NCI-H128 (cell line): ENCODE measurements at regions not wholly inside any gene's neighbourhood (a gene's known extent, or its start where the extent isn't known, plus 50 kb on each side); places are given as distances from the start of the nearest gene placed in this dataset.
"Not testable (repeated sequence)": the region's sequence is repeated elsewhere in the genome, so short reads cannot be mapped to it uniquely, and the experiment has no call there.

ENCODE experiments used
- DNase-seq: peaks from one replicate; lab custom pipeline; 2025; ENCODE audit not compliant: unreplicated experiment; lab: John Stamatoyannopoulos, UW

DNA sequence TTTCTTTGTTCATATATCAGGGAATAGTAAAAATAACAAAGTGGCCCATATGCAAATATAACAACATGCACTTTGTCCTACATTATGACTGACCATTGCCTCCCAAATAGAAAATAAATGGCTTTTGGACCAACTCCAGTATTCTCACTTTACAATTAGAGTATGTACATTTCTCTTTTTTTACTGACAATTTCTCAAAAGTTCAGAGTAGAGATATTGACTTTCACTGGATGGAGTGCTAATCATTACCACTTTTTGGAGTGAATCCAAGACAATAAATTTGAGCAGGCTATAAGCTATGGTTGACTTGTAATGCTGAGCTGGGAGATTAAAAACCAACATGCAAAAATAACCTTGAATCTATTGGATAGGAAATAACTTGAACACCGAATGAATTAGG is 987.4 kb downstream of the SUCLG1 start:
- DNase-seq = peak; percentile 74

DNA sequence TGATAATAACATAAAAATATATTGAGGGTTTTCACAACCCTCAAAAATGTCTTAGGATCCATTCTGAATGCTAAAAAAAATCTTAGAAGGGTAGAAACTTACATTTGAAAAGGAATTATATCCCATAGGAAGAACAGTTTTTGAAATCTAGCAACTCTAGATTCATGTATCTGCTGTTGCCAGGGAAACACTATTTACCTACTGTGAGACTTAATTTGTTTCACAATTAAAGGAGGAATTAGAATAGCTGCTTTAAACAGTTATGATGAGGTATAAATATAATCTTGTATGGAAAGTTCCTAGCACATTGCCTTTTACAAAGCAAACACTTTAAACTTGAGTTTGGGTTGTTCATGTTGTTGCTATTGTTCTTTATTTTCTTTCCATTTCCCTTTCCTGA is 988.2 kb downstream of the SUCLG1 start:
- no peak for DNase-seq

DNA sequence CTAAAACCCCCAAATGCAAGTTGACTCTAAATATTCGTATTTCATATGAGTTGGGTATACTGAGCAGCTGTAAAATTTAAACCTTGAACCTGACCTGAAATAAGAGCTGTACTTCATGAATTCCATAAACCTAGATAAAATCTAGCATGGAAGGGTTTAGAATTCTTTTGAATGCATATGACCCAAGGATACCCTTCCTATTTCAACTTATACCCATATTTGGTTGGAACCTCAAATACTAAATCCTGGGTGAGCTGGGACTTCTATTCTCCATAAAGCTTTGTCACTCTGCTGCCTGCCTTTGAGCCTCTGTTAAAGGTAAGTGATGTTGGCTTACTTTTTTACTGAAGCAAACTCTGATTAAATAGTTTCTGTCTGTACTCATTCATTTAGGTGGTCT is 994.6 kb downstream of the SUCLG1 start:
- no peak for DNase-seq

DNA sequence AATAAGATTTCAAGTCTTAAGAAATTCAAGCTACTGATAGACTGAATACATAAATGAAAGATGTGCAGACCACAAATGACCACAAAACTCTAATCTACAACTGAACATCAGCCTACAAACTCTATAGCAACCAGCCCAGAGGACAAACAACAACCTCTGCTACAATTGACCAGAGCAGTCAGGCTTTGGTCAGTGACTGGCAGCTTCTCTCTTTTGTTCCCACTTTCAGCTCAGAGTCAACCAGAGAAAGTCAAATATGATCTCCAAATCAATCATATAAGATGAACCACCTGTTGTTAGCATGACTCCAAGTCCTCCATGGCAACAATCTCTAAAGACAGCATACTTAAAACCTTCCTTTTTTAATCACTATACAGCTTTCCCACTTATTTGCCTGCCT is 996.2 kb downstream of the SUCLG1 start:
- DNase-seq = no peak

DNA sequence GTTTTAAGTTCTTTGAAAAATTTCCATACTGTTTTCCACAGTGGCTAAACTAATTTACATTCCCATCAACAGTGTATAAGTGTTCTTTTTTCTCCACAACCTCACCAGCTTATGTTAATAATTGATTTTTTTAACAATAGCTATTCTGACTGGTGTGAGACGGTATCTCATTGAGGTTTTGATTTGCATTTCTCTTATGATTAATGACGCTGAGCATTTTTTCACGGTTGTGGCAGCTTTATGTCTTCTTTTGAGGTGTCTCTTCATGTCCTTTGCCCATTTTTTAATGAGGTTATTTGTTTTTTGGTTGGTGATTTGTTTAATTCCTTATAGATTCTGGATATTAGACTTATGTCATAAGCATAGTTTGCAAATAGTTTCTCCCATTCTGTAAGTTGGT is 997.9 kb downstream of the SUCLG1 start:
- no peak for DNase-seq

DNA sequence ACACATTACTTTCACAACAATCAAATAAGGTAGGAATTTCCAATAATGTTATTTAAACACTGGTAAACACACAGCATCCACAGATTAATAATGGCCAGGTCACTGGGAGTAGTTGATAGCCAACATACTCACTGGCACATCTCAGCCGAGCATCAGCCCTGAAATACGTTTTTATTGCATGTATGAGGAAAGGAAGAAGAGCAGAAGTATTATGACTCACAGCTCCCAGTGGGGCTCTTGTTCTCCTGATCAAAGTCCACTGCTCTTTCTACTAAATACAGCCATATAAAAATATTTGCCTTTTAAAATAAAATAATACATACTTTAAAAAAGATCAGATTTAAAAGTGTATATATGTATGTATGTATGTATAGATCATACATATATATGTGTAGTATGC is 999.6 kb downstream of the SUCLG1 start:
- no peak for DNase-seq

DNA sequence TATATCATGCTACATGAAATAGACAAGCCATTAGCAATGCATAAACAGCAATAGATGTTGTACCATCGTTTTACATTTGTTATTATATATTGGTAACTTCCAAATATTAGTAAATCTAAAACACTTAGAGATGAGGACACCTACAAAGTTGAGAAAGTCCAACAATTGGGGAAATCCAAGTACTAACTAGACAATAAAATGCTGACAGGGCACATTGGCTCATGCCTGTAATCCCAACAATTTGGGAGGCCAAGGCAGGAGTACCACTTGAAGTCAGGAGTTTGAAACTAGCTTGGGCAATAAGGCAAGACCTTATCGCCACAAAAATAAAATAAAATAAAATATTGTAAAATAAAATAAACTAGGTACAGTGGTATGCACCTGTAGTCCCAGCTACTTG is 1023.1 kb downstream of the SUCLG1 start:
- no peak for DNase-seq

DNA sequence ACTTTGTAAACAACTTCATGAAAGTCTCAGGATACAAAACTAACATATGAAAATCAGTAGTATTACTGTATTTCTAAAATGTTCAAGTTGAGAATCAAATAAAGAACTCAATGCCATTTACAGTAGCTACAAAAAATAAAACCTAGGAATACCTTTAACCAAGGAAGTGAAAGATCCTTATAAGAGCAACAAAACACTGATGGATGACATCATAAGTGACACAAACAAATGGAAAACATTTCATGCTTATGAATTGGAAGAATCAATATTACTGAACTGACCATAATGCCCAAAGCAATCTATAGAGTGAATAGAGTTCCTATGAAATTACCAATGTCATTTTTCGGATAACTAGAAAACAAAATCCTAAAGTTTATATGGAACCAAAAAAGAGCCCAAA is 1038.1 kb downstream of the SUCLG1 start:
- DNase-seq = no peak

DNA sequence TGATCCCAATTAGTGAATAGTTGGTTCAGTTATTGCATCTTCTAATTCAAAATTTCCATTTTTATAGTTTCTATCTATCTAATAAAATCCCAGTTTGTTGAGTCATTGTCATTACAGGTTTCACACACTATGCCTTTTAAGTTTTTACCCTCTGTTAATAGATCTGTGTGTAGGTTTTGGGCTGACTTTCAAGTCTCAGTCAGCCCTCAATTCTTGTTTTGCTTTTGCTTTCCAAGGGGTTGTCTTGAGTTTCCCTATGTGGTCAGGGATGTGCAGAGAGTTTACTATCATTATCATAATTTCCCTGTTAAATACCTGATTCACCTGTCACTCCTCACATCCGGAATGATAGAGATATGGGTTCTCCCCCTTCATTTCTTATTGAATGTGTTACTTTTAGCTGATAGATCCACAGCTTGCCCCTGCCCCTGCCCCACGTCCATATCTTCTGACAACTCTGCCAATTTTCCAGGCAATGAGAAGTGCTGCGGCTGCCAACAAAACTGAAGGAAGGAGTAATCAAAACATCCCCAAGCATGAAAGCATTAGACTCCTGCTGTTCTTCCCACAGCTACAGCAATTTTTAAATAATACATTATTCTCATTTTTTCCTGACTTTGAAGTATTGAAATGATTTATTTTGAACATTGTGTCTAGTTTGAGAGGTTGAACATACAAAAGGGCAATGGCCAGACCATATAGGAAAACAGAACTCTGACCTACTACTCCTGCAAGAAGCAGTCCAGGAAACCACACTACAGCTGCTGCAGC is 1064.8 kb downstream of the SUCLG1 start:
- DNase-seq = no peak

DNA sequence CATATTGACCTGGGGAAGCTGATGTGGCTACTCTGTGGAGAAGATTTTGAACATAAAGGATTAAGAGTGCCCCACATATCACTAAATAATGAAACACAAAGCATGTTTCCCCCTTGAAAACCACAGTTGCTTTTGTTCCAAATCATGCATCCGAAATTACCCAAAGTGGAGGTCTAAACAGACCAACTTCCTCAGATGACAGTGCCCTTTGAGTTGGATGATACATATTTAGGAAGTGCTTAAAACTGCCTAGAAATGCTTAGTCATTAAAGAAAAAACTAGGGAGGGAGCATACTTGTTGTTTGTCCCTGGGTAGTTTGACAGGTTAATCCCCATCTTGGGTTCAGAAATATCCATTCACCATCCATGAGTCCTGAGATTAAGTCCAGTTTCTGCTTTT is 1070.3 kb downstream of the SUCLG1 start:
- no peak for DNase-seq

DNA sequence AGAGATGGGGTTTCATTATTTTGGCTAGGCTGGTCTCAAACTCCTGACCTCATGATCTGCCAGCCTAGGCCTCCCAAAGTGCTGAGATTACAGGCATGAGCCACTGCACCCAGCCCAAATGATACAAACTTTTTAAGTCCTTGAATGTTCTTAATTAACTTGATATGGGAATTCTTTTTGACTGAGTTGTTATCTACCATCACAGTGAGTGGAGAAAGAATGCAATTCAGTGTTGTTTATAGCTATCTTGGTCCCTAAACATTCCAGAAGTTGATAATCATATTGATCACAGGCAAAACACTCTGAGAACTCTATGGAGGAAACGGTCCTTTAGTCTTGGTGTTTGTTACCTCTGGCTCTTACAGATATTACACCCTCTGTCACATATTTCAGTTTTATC is 1072.5 kb downstream of the SUCLG1 start:
- DNase-seq = no peak

DNA sequence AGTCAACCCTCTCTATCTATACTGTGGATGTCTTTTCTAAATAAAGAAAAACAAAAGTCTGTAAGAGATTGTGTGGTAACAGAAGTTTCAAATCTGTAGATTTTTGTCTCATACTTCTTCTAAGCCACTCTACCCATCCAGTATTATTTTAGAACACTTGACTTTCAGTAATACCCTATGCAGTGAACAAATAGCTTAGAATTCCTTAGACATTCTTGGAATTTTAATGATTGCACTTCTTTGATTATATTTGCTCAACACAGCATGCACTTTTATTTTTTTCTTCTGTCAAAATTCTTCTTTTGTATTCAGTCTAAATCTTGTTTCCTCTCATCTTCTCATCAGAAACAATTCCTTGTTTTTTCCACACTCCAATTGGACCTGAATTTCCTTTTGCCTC is 1080.2 kb downstream of the SUCLG1 start:
- no peak for DNase-seq

DNA sequence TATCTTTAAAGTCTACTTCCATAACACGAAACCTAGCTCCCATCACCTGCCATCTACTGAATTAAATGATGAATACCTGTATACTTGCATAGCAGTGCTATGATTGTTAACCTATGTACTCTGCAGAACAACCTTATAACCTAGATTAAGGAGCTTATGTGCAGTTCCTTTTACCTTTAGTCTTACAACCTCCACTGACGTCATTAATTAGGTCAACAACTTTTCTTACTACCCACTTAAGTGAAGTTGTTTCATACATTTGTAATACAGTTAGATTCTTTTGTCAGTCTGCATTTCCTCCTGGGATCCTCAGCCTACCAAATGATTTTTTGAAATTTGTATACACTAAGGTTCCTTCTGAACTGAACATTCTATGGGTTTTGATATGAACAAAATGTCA is 1082.3 kb downstream of the SUCLG1 start:
- DNase-seq = no peak

DNA sequence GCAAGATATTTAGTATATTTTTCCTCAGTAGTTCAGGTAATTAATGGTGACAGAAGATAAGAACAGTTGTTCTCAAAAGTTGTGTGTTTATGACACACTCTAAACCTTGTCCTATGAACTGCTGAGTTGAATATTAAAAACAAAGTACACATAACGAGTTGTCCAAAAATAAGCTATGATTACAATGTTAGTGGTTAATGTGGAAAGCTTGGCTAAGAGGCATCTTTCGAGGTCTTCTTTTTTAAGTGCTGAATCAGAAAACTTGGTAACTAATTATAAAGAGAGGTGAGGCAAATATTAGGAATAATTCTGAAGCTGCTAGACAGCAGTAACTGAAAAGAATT is 1088.7 kb downstream of the SUCLG1 start:
- DNase-seq = no peak

DNA sequence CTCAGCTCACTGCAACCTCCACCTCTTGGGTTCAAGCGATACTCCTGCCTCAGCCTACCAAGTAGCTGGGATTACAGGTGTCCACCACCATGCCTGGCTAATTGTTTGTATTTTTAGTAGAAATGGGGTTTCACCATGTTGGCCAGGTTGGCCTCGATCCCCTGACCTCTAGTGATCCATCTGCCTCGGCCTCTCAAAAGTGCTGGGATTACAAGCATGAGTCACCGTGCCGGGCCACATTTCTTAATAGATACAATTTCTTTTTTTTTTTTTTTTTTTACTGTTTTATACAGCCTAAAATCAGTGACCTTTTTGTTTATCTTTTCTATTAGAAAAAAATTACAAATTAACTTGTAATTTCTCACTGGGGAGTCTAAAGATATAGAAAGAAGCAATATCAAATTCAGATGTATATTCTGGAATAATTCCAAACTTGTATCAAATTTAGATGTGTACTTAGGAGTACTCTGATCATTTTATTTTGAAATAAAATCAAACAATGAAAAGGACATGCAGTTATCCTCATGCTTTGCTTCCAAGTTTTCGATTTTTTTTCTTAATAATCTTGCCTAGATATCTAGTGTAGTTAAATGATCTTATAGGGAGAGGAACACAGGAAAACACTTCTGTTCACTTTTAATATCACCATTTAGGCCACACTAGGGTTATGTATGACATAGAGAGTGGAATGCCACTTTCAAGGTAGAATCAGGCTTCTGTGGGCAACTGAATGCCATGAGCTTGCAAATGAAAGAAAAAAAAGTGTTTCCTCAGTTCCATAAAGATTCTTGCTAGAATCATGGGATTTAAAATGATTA is 1089.3 kb downstream of the SUCLG1 start:
- DNase-seq = no peak

DNA sequence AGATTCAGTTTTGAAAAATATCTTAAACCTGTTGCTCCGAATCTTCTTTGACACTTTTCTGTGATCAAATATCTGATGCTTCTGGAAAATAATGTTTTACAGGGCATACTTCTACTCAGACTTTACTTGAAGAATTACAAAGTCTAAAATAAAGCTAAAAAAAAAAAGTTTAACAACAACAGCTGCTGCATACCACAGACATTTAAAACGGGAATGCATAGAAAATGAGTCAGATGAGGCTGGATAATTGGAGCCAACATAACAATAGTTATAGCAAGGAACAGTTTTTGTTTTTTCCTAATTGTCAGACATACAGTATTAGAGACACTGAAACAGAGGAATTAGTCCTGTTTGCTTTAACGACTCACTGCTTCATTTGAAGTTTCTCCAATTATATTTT is 1090.2 kb downstream of the SUCLG1 start:
- DNase-seq = no peak

DNA sequence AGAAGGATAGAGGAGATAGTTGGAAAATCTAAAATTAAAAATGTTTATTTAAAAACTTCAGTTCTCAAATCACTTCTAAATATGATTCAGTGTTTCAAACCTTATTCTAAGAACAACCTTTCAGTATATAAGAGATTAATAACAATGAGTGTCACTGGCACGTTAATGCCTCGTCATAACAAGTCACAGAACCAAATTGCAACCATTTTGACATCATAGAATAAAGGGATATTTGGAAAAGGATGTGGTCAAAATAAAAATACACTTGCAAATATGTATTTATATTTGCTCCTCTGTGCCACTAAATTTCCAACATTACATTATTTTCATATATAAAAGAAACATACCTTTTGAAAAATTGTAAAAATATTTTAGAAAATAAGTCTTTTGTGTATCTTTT is 1090.6 kb downstream of the SUCLG1 start:
- DNase-seq = no peak

DNA sequence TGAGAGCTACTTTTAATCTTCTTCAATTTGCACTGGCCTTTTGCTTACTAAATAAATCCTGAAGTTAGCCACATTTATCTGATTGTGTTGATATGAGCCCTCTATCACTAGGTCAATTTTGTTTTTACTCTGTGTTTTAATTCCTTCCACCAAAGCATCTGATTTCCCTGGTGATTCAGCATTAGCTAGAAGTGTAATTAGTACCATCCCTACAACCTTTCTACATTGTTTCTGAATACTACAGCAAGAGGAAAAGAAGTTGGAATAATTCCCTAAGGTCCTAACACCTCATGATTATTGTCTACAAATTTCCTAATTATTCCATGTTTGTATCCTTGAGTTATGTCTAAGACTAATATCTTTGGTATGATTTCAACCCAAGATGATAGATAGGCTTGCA is 1093.6 kb downstream of the SUCLG1 start:
- no peak for DNase-seq

DNA sequence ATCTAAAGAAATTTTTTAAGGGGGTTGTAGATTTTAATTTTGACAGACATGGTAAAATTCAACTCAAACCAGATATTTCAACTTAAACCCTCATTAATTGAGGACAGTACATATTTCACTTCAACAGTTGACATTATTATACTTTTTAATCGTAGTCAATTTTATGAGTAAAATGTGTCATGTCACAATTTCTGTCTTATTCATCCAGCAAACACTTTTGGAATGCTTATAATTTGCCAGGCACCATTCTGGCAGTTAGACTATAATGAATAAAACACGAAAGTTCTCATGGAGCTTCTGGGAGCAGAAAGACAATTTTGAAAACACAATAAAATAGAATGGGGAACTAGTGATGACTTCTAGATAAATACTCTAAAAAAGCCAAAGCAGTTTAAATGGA is 1094.8 kb downstream of the SUCLG1 start:
- DNase-seq = no peak

DNA sequence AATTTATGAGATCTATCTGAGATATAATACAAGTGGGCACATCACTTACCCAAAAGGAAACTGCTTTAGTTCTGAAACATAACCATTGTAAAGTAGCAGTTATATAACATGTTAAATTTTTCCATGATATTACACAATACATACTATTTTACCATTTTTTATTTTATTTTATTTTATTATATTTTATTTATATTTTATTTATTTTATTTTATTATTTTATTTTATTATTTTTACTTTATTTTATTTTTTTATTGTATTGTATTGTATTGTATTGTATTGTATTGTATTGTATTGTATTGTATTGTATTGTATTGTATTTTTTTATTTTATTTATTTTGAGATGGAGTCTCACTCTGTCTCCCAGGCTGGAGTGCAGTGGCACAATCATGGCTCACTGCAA is 1095.9 kb downstream of the SUCLG1 start:
- DNase-seq = not testable (repeated sequence)

DNA sequence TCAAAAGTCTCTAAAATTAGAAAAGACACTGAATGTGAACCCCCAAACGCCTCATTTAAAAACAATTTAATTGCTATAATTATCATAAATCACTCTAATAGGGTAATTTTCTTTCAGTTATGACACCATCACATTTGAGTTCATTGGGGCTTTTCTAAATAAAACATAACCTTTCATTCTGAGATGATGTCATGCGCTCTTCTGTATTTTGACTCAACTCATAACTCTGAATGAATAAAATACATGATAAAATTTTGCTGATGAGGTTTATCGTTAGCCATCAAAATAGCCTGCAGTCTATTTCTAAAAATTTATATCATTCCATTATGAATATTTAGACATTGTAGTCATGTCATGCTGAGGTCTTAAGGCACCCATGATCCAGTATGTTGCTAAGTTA is 1099.7 kb downstream of the SUCLG1 start:
- no peak for DNase-seq

DNA sequence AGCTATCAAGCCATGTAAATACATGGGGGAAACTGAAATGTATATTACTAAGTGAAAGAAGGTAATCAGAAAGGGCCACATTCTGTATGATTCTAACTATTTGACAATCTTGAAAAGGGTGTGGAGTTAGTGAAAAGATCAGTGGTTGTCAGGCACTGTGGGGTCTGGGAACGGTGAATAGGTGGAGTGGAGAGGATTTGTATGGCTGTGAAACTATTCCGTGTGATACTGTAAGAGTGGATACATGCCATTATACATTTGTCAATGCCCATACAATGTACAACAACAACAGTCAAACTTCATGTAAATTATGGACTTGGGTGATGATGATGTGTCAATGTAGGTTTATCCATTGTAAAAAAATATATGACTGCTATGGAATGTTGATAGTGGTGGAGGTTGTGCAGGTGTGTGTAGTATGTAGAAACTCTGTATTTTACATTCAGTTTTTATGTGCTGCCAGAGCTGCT is 1116.2 kb downstream of the SUCLG1 start:
- no peak for DNase-seq

DNA sequence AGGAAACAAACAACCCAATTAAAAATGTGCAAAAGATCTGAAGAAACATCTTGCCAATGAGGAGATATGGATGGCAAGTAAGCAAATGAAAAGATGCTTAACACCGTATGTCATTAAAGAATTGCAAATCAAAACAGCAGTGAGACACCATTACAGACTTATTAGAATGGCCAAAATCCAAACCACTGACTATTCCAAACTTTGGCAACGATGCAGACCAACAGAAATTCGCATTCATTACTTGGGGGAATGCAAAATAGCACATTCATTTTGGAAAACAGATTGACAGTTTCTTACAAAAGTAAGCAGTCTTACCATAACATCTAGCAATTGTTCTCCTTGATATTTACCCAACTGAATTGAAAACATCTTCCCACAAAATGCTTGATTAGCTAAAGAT is 1118.7 kb downstream of the SUCLG1 start:
- DNase-seq = no peak
